ENCODE measurements at regions not wholly inside any gene's neighbourhood (a gene's known extent, or its start where the extent isn't known, plus 50 kb on each side); places are given as distances from the start of the nearest gene placed in this dataset.

GRCh38 chr2:8413589-8414135 is 268.2 kb upstream of the ID2 start:
- peak; percentile 31 for DNase-seq (ENCODE audit: low spot score)

- no peak for DNase-seq (ENCODE audit: low spot score)
Measured at GRCh38 chr2:8414946-8415879, 266.6 kb upstream of the ID2 start.

GRCh38 chr2:8416001-8416571 is 265.8 kb upstream of the ID2 start:
- no peak for DNase-seq (ENCODE audit: low spot score)

DNA sequence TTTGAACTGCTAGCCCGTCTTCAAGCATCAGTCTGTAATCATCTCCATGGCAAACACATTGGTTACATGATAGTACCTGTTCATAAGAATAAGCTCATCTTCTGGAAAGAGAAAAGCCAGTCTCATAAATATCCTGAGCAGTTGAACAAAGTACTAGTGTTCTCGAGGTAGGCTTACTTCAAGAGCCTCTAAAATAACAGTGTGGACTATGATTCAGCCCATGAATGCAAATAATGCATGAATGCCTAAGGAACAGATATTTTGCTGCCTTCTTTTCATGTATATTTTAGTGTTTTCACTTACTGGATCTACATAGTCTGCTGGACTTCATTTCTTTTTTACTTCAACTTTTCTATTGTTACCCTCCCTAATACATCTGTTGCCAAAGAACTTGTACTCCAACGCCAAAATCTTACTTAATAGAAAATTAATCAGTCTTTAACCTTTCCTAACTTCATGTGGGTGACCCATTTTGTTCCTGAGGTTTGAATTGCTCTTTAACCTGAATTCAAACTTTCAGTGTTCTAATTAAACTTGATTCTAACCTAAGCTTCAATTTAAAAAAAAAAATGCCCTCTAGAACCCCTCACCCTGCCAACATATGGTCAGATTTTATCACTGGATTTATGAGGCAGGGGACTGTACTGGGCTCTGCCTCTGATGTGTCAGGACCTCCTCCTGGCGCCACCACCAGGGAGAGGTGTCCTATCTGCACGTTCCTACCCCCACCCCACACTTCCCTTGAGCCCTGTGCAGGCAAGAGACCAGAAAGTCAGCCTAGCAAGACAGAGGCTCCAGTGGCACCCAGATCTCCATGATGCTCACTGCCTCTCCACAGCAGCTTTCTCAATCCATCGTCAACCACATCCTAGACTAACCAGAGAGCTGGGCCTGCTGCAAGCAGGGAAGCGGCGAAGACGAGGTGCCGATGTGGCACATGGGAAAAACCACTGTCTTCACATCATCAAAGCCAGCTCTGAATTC is 264.7 kb upstream of the ID2 start:
- no peak for DNase-seq (ENCODE audit: low spot score)

DNA sequence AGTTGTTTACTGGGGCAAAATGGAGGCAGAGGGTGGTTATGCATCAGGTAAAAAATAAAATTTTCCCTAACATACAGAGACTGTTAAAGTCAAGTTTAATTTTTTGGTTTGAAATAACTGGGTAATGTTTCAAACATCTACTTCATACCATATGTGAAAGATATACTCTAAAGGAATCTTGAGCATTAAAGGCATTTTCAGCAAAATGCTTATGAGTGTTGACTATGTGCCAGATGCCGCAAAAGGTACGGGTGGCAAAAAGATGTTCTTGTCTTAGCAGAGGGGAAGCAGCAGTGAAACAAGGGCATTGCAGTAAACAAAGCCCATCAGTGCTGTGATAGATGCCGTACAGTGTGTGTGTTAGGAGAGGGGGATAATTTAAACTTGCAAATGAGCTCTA is 263.1 kb upstream of the ID2 start:
- no peak for DNase-seq (ENCODE audit: low spot score)

GRCh38 chr2:8421658-8422449 is 260.0 kb upstream of the ID2 start:
- no peak for DNase-seq (ENCODE audit: low spot score)

GRCh38 chr2:8422450-8422800 is 259.4 kb upstream of the ID2 start:
- DNase-seq (ENCODE audit: low spot score), result no peak

DNA sequence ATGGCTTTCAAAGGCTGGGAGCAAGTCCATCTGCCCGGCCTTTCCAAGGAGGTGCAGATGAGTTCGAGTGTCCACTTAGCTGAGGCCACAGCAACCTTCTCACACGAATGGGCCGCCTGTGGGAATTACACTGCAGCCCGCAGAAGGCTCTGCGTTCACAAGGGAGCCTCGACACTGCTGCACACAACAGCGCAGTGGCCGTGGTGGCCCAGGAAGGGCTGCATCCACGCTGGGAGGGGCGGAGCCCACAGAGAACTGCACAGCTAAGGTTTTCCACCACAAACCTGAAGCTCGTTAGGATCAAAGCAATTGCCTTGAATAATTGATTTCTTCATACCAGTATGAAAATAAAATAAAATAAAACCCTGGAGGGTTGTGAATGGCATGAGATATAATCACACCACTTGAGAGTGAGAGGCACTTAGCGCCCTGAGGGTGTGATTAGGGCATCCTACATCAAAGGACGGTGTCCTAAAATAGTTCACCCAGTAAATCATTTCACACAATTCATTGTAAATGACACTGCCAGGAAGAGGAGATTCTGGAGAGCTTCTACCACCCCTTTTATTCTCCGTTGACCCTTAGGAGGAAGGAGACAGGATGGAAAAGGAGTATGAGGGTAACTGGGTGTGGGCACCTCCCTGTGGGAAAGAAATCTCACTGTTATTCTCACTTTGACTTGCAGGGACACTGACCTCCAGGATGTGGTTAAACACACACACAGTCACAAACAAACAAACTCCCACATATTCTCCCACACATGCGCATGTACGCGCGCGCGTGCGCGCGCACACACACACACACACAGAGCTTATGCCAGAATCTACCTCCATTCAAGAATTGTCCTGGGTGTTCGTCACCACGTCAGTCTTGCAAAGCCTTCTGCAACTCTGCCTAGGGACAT is 256.6 kb upstream of the ID2 start:
- no peak for DNase-seq (ENCODE audit: low spot score)

GRCh38 chr2:8426550-8426949 is 255.3 kb upstream of the ID2 start:
- peak; percentile 37 for DNase-seq (ENCODE audit: low spot score)

DNA sequence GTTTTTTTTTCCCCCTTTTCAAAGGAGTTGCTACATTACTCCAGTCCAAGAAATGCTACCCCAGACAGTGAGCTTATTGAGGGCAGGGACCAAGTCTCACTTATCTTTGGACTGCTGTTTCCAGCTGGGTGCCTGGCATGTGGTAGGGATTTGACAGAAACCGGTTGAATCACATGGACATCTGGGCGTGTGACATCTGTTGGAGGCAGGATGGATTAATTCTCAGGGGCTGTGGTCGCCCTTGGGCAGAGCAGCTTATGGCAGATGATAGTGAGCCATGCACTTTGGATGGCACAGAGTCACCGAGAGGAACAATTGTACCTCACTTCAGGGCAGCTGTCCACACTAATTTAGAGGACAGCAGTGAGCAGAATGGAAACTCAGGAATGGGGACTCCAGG is 254.6 kb upstream of the ID2 start:
- DNase-seq (ENCODE audit: low spot score), result no peak

GRCh38 chr2:8430628-8431027 is 251.2 kb upstream of the ID2 start:
- no peak for DNase-seq (ENCODE audit: low spot score)

DNA sequence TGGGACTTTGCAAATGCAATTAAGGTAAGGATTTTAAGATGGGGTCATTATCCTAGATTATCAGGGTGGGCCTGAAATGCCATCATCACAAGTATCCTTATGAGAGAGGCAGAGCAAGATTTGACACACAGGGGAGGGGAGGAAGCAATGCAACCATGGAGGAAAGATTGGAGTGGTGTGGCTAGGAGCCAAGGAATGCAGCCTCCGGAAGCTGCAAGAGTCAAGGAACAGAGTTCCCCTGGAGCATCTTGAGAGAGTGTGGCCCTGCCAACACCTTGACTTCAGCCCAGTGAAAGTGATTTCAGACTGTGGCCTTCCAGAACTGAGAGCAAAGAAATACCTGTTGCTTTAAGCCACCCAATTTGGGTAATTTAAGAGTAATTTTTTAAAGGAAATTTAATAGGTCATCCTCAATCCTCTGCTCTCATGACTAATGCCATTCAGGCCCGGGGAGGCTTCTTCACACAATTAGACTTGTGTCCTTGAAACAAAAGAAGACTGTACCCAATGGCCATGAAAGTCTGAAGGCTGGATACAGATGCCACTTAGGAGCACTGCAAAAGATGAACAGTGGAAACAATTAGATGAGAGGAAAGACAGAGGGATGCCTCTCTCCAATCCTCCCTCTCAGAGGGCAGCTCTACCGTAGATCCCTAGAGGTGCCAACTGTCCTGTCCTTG is 250.3 kb upstream of the ID2 start:
- no peak for DNase-seq (ENCODE audit: low spot score)

GRCh38 chr2:8432706-8433336 is 249.0 kb upstream of the ID2 start:
- no peak for DNase-seq (ENCODE audit: low spot score)

DNA sequence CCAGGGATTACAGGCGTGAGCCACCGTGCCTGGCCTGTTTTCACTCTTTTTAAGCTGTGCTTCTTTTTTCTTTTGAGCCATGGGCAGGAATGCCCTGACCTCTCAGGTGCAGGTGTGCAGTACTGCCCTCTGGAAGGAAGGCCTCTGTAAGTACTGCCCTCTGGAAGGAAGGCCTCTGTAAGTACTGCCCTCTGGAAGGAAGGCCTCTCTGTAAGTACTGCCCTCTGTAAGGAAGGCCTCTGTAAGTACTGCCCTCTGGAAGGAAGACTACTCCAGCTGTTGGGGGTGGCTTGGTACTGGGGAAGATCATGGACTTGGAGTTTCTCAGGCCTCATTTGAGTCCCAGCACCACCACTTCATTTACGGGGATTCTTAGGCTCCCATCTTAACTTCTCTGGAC is 248.5 kb upstream of the ID2 start:
- DNase-seq (ENCODE audit: low spot score), result peak; percentile 36

DNA sequence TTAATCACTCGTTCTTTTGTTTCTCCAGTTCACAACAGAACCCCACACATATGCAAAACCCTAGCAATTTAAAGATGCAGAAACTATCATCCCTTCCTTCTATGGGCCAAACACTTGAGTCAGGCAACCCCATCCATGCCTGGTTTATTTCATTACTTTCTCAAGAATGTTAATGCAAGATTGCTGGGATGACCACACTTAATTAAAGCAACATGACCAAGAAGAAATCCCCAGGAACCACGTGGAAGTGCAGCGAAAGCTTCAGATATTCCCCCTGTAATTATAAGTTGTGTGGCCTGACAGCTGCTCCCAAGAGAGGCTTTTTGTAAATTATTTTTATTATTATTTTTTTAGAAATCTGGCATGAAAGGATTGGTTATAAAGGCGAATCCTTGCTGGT is 246.2 kb upstream of the ID2 start:
- no peak for DNase-seq (ENCODE audit: low spot score)

DNA sequence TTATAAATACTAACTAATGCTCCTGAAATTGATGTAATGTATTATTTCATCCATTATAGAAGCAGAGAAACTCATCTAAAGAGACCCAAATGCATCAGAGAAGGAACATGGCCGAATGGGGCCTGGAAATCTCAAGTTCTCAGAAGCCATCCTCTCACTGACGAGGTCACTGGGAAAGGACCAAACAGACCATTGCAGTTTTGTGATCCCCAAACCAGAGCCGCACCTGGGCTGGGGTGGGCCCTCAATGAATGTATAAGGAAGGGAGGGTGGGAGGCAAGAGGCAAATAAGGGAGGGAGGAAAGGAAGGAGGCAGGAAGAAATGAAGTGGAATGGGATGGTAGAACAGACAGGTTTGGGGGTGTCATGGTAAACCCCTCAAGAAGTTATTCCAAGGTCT is 245.3 kb upstream of the ID2 start:
- DNase-seq (ENCODE audit: low spot score), result no peak

GRCh38 chr2:8437228-8437948 is 244.5 kb upstream of the ID2 start:
- no peak for DNase-seq (ENCODE audit: low spot score)

- no peak for DNase-seq (ENCODE audit: low spot score)
Measured at GRCh38 chr2:8437949-8438400, 243.9 kb upstream of the ID2 start.

Measured in HT-29 (cell line).